ENCODE measurements at regions not wholly inside any gene's neighbourhood (a gene's known extent, or its start where the extent isn't known, plus 50 kb on each side); places are given as distances from the start of the nearest gene placed in this dataset.

DNA sequence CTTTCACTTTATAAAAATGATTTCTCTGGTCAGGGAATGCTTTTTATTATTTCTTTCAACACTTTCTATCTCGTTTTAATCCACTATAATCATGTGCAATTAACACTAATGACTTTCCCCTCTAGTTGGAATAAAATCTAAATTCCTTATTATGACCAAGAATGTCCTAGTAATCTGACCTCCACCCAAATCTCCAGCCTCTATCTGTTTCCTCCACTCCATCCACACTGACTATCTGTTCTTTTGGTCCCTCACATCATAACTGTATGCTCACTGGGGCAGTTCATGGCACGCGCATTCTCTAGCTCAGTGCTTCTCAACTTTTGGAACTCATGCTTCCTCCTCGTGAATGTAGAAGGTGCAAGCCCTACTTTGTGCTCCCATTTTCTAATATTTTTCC lies 244.7 kb downstream of the POSTN start:
- Mint-ChIP-seq H3K4me3 (ENCODE audit: unreplicated experiment) (no peak overlapping the region), H3K27me3 (ENCODE audit: low read depth) (no peaks in the 10 kb centered on the region), H3K36me3 (ENCODE audit: low read depth) (peaks cover 3% of the 10 kb centered on the region), H3K9me3 (ENCODE audit: low read depth) (peaks cover 7% of the 10 kb centered on the region), H3K27ac (ENCODE audit: unreplicated experiment) (no peak overlapping the region), H3K4me1 (ENCODE audit: low read depth) (peaks cover 20% of the 10 kb centered on the region)
- DNase-seq (ENCODE audit: low spot score), result no peak
- TF ChIP-seq, protein P1, sequence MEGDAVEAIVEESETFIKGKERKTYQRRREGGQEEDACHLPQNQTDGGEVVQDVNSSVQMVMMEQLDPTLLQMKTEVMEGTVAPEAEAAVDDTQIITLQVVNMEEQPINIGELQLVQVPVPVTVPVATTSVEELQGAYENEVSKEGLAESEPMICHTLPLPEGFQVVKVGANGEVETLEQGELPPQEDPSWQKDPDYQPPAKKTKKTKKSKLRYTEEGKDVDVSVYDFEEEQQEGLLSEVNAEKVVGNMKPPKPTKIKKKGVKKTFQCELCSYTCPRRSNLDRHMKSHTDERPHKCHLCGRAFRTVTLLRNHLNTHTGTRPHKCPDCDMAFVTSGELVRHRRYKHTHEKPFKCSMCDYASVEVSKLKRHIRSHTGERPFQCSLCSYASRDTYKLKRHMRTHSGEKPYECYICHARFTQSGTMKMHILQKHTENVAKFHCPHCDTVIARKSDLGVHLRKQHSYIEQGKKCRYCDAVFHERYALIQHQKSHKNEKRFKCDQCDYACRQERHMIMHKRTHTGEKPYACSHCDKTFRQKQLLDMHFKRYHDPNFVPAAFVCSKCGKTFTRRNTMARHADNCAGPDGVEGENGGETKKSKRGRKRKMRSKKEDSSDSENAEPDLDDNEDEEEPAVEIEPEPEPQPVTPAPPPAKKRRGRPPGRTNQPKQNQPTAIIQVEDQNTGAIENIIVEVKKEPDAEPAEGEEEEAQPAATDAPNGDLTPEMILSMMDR (IDR thresholded peaks at IDR 0.05), result no peak

DNA sequence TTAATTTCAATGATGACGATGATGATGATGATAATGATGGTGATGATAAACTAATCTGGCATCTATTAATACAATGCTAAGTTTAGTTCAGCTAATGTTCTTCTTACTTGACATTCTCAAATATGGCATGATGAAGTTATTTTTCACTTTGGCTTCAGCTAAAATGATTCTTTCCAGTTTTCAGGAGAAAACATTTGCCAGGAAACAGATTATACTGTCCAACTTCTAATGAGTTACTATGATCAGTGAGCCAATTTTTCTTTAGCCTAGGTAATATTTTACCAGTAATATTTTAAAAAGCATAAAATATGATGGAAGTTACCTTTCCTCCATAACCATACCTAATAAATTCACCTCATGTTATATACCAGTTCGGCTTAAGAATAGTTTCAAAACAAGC lies 245.7 kb upstream of the CSNK1A1L start:
- H3K4me1 Mint-ChIP-seq (ENCODE audit: low read depth), result peaks cover 28% of the 10 kb centered on the region
- DNase-seq (ENCODE audit: low spot score), result no peak
- peaks cover 15% of the 10 kb centered on the region for H3K9me3 Mint-ChIP-seq (ENCODE audit: low read depth)
- H3K27me3 Mint-ChIP-seq (ENCODE audit: low read depth), result no peaks in the 10 kb centered on the region
- H3K27ac Mint-ChIP-seq (ENCODE audit: unreplicated experiment), result no peak overlapping the region
- no peak overlapping the region for H3K4me3 Mint-ChIP-seq (ENCODE audit: unreplicated experiment)
- peaks cover 3% of the 10 kb centered on the region for H3K36me3 Mint-ChIP-seq (ENCODE audit: low read depth)
- TF ChIP-seq, protein P1 (IDR thresholded peaks at IDR 0.05), result no peak

DNA sequence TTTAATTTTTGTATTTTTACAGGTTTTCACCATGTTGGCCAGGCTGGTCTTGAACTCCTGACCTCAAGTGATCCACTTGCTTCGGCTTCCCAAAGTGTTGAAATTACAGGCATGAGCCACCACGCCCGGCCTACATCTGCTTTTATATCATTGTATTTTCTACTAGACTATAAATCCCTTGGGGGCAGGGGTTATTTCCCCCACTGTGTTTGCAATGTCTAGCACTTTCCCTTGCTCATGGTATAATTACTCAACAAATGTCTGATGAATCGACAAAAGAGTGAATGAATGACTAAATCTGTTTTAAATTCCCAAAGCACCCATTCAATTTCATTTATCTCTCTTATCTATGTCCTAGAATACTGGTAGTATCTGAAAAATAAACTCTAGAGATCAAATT lies 244.5 kb upstream of the CSNK1A1L start:
- Mint-ChIP-seq H3K4me3 (ENCODE audit: unreplicated experiment) (no peak overlapping the region), H3K4me1 (ENCODE audit: low read depth) (peaks cover 38% of the 10 kb centered on the region), H3K36me3 (ENCODE audit: low read depth) (peaks cover 3% of the 10 kb centered on the region), H3K27me3 (ENCODE audit: low read depth) (no peaks in the 10 kb centered on the region), H3K27ac (ENCODE audit: unreplicated experiment) (no peak overlapping the region), H3K9me3 (ENCODE audit: low read depth) (peaks cover 15% of the 10 kb centered on the region)
- DNase-seq (ENCODE audit: low spot score), result no peak
- TF ChIP-seq, protein P1 (IDR thresholded peaks at IDR 0.05), result no peak

DNA sequence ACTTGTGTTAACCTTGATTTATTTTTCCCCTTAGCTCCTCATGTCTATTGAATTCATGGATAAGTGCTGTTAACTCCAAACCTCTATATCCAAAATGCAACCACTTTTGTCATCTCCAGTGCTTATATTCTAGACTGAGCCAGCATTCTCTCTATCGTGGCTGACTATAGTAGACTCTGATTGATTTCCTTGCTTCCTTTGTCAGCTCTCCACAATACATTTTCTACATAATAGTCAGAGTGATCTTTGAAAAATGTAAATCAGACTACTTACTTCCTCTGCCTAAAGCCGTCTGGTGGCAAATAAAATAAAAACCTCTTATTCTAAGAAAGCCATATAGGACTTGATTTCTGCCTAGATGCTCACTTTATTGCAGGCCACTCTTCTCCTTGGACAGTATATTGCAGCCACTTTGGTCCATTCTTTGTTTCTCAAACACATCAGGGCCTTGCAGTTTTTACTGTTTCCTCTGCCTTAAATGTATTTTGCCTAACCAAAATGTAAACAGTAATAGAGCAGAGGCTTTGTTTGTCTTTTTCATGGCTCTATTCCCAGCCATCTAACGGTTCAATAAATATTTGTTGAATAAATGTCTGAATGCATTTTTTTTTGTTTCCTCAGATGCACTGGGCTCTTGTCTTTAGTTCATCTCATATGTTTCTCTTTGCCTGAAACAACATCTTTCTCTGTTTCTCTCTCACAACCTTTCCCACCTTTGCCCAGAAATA lies 243.6 kb upstream of the CSNK1A1L start:
- peaks cover 2% of the 10 kb centered on the region for H3K36me3 Mint-ChIP-seq (ENCODE audit: low read depth)
- H3K27me3 Mint-ChIP-seq (ENCODE audit: low read depth), result no peaks in the 10 kb centered on the region
- H3K9me3 Mint-ChIP-seq (ENCODE audit: low read depth), result peaks cover 16% of the 10 kb centered on the region
- H3K27ac Mint-ChIP-seq (ENCODE audit: unreplicated experiment), result peak overlapping the region; percentile 10
- no peak overlapping the region for H3K4me3 Mint-ChIP-seq (ENCODE audit: unreplicated experiment)
- TF ChIP-seq, protein P1 (IDR thresholded peaks at IDR 0.05), result no peak
- DNase-seq (ENCODE audit: low spot score), result no peak
- peaks cover 42% of the 10 kb centered on the region for H3K4me1 Mint-ChIP-seq (ENCODE audit: low read depth)

DNA sequence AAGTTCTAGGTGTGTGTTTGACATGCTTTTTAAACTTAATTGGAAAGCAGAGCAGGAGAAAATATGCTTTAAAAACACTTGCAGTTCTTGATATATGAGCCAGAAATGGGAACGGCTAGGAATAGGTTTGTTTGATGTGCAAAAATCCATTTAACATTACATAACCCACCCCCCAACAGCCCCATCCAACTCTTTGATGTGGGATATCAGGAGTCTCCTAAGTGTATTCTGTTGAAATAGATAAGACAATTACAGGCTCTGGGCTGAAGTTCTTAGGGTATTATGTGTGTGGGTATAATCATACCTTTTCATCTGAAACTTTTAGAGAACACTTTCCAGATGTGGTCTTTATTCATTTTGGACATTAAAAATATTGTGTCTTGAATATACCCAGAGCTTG lies 240.4 kb upstream of the CSNK1A1L start:
- no peaks in the 10 kb centered on the region for H3K36me3 Mint-ChIP-seq (ENCODE audit: low read depth)
- TF ChIP-seq, protein P1 (IDR thresholded peaks at IDR 0.05), result no peak
- H3K4me3 Mint-ChIP-seq (ENCODE audit: unreplicated experiment), result no peak overlapping the region
- no peak for DNase-seq (ENCODE audit: low spot score)
- peaks cover 14% of the 10 kb centered on the region for H3K9me3 Mint-ChIP-seq (ENCODE audit: low read depth)
- no peak overlapping the region for H3K27ac Mint-ChIP-seq (ENCODE audit: unreplicated experiment)
- no peaks in the 10 kb centered on the region for H3K27me3 Mint-ChIP-seq (ENCODE audit: low read depth)
- H3K4me1 Mint-ChIP-seq (ENCODE audit: low read depth), result peaks cover 48% of the 10 kb centered on the region
